HepG2 (cell line): ENCODE measurements at regions not wholly inside any gene's neighbourhood (a gene's known extent, or its start where the extent isn't known, plus 50 kb on each side); places are given as distances from the start of the nearest gene placed in this dataset.

ENCODE experiments used
- FOXP4 ChIP-seq: sonication (generic); formaldehyde crosslinking; IDR thresholded peaks from 2 replicates; pipeline ENCODE4 v1.4.0; 2020; ENCODE audit warnings: missing genetic modification reagents
- KLF6 ChIP-seq: IDR thresholded peaks from 2 replicates; pipeline ENCODE4 v1.8.0; 2016; ENCODE audit warnings: missing biosample characterization, missing genetic modification reagents
- NPAS2 ChIP-seq: sonication (generic); formaldehyde crosslinking; IDR thresholded peaks from 2 replicates; pipeline ENCODE4 v1.8.0; 2022; ENCODE audit warnings: mild to moderate bottlenecking, missing genetic modification reagents, borderline replicate concordance
- REPIN1 ChIP-seq: sonication (generic); formaldehyde crosslinking; IDR thresholded peaks from 2 replicates; pipeline ENCODE4 v1.8.0; 2022; ENCODE audit warnings: missing genetic modification reagents, low read depth, mild to moderate bottlenecking, borderline replicate concordance
- RXRA ChIP-seq: sonication (generic); formaldehyde crosslinking; IDR thresholded peaks from 2 replicates; pipeline ENCODE4 v1.5.1; 2020; ENCODE audit warnings: missing genetic modification reagents
- TRAFD1 ChIP-seq: sonication (generic); formaldehyde crosslinking; IDR thresholded peaks from 2 replicates; pipeline ENCODE4 v1.5.1; 2020; ENCODE audit warnings: missing genetic modification reagents, mild to moderate bottlenecking, borderline replicate concordance
- YEATS2 ChIP-seq: sonication (generic); formaldehyde crosslinking; IDR thresholded peaks from 2 replicates; pipeline ENCODE4 v1.4.0; 2020; ENCODE audit warnings: missing genetic modification reagents, borderline replicate concordance
- ZNF264 ChIP-seq: sonication (generic); formaldehyde crosslinking; IDR thresholded peaks from 2 replicates; pipeline ENCODE4 v1.4.0; 2020; ENCODE audit warnings: missing genetic modification reagents
- ZNF562 ChIP-seq: sonication (generic); formaldehyde crosslinking; IDR thresholded peaks from 2 replicates; pipeline ENCODE4 v1.8.0; 2022; ENCODE audit warnings: missing genetic modification reagents, borderline replicate concordance
- ZNF737 ChIP-seq: sonication (generic); formaldehyde crosslinking; IDR thresholded peaks from 2 replicates; pipeline ENCODE4 v1.5.0; 2020; ENCODE audit warnings: missing genetic modification reagents, mild to moderate bottlenecking, borderline replicate concordance
- TF ChIP-seq, protein P1 (sequence below): sonication (generic); formaldehyde crosslinking; conservative IDR thresholded peaks from 2 replicates; pipeline ENCODE4 v1.4.0; 2020; ENCODE audit warnings: mild to moderate bottlenecking, missing genetic modification reagents, moderate library complexity
- TF ChIP-seq, protein P2 (sequence below): sonication (generic); formaldehyde crosslinking; IDR thresholded peaks from 2 replicates; pipeline ENCODE4 v1.9.0; 2021; ENCODE audit warnings: missing genetic modification reagents, borderline replicate concordance
- TF ChIP-seq, protein P3 (sequence below): sonication (generic); formaldehyde crosslinking; IDR thresholded peaks from 2 replicates; pipeline ENCODE4 v1.4.0; 2020; ENCODE audit warnings: missing genetic modification reagents
- TF ChIP-seq, protein P4 (sequence below): IDR thresholded peaks from 2 replicates; pipeline ENCODE4 v1.6.1; 2012; ENCODE audit warnings: low read length, improper control_type of control experiment

GRCh38 chr6:29232725-29233124 lies 62.0 kb downstream of the OR2J2 start (continued):
- TF ChIP-seq, protein P1, sequence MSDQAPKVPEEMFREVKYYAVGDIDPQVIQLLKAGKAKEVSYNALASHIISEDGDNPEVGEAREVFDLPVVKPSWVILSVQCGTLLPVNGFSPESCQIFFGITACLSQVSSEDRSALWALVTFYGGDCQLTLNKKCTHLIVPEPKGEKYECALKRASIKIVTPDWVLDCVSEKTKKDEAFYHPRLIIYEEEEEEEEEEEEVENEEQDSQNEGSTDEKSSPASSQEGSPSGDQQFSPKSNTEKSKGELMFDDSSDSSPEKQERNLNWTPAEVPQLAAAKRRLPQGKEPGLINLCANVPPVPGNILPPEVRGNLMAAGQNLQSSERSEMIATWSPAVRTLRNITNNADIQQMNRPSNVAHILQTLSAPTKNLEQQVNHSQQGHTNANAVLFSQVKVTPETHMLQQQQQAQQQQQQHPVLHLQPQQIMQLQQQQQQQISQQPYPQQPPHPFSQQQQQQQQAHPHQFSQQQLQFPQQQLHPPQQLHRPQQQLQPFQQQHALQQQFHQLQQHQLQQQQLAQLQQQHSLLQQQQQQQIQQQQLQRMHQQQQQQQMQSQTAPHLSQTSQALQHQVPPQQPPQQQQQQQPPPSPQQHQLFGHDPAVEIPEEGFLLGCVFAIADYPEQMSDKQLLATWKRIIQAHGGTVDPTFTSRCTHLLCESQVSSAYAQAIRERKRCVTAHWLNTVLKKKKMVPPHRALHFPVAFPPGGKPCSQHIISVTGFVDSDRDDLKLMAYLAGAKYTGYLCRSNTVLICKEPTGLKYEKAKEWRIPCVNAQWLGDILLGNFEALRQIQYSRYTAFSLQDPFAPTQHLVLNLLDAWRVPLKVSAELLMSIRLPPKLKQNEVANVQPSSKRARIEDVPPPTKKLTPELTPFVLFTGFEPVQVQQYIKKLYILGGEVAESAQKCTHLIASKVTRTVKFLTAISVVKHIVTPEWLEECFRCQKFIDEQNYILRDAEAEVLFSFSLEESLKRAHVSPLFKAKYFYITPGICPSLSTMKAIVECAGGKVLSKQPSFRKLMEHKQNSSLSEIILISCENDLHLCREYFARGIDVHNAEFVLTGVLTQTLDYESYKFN: peak; percentile 30
- TF ChIP-seq, protein P2, sequence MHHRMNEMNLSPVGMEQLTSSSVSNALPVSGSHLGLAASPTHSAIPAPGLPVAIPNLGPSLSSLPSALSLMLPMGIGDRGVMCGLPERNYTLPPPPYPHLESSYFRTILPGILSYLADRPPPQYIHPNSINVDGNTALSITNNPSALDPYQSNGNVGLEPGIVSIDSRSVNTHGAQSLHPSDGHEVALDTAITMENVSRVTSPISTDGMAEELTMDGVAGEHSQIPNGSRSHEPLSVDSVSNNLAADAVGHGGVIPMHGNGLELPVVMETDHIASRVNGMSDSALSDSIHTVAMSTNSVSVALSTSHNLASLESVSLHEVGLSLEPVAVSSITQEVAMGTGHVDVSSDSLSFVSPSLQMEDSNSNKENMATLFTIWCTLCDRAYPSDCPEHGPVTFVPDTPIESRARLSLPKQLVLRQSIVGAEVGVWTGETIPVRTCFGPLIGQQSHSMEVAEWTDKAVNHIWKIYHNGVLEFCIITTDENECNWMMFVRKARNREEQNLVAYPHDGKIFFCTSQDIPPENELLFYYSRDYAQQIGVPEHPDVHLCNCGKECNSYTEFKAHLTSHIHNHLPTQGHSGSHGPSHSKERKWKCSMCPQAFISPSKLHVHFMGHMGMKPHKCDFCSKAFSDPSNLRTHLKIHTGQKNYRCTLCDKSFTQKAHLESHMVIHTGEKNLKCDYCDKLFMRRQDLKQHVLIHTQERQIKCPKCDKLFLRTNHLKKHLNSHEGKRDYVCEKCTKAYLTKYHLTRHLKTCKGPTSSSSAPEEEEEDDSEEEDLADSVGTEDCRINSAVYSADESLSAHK: no peak
- TF ChIP-seq, protein P3, sequence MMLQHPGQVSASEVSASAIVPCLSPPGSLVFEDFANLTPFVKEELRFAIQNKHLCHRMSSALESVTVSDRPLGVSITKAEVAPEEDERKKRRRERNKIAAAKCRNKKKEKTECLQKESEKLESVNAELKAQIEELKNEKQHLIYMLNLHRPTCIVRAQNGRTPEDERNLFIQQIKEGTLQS: 0 out of 2 replicates have a peak, but pooled peaks have one; percentile 35
- TF ChIP-seq NPAS2 (CRISPR knock-in tag) (no peak), RXRA (CRISPR knock-in tag) (no peak), YEATS2 (CRISPR knock-in tag) (no peak), ZNF737 (no peak), TRAFD1 (CRISPR knock-in tag) (no peak), ZNF264 (no peak), ZNF562 (CRISPR knock-in tag) (no peak), REPIN1 (no peak), KLF6 (CRISPR knock-in tag) (no peak), FOXP4 (CRISPR knock-in tag) (peak; percentile 64; the same call in 1 of the 2 replicates)
- TF ChIP-seq, protein P4, sequence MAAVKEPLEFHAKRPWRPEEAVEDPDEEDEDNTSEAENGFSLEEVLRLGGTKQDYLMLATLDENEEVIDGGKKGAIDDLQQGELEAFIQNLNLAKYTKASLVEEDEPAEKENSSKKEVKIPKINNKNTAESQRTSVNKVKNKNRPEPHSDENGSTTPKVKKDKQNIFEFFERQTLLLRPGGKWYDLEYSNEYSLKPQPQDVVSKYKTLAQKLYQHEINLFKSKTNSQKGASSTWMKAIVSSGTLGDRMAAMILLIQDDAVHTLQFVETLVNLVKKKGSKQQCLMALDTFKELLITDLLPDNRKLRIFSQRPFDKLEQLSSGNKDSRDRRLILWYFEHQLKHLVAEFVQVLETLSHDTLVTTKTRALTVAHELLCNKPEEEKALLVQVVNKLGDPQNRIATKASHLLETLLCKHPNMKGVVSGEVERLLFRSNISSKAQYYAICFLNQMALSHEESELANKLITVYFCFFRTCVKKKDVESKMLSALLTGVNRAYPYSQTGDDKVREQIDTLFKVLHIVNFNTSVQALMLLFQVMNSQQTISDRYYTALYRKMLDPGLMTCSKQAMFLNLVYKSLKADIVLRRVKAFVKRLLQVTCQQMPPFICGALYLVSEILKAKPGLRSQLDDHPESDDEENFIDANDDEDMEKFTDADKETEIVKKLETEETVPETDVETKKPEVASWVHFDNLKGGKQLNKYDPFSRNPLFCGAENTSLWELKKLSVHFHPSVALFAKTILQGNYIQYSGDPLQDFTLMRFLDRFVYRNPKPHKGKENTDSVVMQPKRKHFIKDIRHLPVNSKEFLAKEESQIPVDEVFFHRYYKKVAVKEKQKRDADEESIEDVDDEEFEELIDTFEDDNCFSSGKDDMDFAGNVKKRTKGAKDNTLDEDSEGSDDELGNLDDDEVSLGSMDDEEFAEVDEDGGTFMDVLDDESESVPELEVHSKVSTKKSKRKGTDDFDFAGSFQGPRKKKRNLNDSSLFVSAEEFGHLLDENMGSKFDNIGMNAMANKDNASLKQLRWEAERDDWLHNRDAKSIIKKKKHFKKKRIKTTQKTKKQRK: no peak
